ENCODE measurements at regions not wholly inside any gene's neighbourhood (a gene's known extent, or its start where the extent isn't known, plus 50 kb on each side); places are given as distances from the start of the nearest gene placed in this dataset.

DNA sequence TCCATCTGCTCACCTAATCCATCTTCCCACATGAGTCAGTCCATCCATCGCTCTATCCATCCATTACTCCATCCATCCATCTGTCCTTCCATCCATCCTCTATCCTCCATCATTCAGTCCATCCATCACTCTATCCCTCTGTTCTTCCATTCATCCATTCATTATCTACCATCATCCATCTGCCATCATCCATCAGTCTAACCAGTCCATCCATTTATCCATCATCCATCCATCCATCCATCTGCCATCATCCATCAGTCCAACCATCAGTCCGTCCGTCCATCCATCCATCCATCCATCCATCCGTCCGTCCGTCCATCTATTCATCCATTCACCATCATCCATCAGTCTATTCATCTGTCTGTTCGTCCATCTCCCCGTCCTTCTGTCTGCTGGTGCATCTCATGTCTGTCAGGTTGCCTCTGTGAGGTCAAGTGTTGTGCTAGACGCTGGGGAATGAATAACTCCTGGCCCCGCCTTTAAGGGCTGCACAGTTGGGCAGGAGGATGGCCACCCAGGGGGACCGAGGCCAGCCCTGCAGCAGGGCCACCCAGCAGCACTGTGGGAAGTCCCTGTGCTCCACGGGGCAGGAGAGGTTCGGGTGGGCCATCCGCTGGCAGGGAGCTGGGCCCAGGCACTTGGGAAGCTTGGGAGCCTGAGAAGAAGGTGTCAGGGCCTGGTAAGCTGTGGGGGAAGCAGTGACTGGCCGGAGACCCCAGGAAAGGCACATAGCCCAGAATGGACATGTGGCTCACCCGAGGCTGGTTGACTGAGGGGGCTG, 137.1 kb downstream of the CTTN start:
- H3K27ac ChIP-seq (ENCODE audit: low read length), result no peak overlapping the region
- intact Hi-C loops (cut with micrococcal nuclease), result no loop called here
- Mint-ChIP-seq H3K9me3 (no peaks in the 10 kb centered on the region), H3K4me3 (no peak overlapping the region), H3K27me3 (ENCODE audit: low read depth in 2 of 2) (peaks cover 0 to 7% of the 10 kb centered on the region in 2 donors), H3K36me3 (no peaks in the 10 kb centered on the region), H3K4me1 (no peaks in the 10 kb centered on the region), H3K27ac (no peak overlapping the region)
- H3K4me1 ChIP-seq (ENCODE audit: control insufficient read depth, insufficient read depth, low read length), result no peaks in the 10 kb centered on the region
- no peaks in the 10 kb centered on the region for H3K36me3 ChIP-seq (ENCODE audit: control insufficient read depth, insufficient read depth, low read length)
- H3K4me3 ChIP-seq (ENCODE audit: low read length), result no peak overlapping the region
- no peaks in the 10 kb centered on the region for H3K27me3 ChIP-seq (ENCODE audit: control insufficient read depth, insufficient read depth, low read length)
- 86% methylated on average over 16 of the region's 16 CpGs for WGBS (ENCODE audit: insufficient coverage)
- H3K9me3 ChIP-seq (ENCODE audit: control insufficient read depth, insufficient read depth, low read length), result no peaks in the 10 kb centered on the region
- ATAC-seq, result no peak
- no peak for DNase-seq
- TF ChIP-seq, protein P1, sequence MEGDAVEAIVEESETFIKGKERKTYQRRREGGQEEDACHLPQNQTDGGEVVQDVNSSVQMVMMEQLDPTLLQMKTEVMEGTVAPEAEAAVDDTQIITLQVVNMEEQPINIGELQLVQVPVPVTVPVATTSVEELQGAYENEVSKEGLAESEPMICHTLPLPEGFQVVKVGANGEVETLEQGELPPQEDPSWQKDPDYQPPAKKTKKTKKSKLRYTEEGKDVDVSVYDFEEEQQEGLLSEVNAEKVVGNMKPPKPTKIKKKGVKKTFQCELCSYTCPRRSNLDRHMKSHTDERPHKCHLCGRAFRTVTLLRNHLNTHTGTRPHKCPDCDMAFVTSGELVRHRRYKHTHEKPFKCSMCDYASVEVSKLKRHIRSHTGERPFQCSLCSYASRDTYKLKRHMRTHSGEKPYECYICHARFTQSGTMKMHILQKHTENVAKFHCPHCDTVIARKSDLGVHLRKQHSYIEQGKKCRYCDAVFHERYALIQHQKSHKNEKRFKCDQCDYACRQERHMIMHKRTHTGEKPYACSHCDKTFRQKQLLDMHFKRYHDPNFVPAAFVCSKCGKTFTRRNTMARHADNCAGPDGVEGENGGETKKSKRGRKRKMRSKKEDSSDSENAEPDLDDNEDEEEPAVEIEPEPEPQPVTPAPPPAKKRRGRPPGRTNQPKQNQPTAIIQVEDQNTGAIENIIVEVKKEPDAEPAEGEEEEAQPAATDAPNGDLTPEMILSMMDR (IDR thresholded peaks at IDR 0.05), result no peak

DNA sequence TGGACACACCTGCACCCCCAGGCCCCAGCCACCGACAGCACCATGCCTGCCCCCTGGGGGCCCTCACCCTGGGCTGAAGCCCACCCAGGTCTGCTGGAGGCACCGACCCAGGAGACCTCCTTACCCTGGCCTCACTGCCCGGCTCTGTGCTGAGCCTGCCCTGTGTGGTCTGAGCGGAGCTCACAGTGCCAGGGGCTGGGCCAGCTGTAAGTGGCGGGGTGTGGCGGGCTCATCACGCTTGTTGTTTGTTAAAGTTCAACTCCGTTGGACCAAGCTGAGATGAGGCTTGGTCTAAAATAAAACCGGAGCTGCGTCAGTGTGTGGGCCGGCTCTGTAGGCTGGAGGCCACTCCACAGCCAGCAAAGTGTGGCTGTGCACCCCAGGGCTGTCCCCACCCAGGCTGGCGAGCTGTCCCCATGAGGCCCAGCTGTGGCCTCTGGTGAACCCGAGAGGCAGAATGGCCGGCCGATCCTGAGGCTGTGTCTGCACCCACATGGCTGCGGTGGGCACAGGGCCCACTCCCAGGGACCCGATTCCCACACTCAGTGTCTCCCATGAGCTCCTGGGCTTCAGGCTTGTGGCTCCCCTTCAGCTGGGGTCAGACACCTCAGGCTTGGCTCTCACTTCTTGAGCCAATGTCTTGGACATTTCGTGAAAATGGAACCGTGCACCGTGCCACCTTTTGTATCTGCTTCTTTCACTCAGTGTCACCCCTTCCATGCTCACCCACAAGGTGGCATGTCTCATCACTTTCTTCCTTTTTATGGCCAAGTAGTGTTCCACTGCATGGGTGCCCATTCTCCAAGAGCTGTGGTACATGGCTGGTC, 137.9 kb downstream of the CTTN start:
- Histone ChIP-seq H3K4me1 (ENCODE audit: control insufficient read depth, insufficient read depth, low read length) (no peaks in the 10 kb centered on the region), H3K9me3 (ENCODE audit: control insufficient read depth, insufficient read depth, low read length) (no peaks in the 10 kb centered on the region), H3K27ac (ENCODE audit: low read length) (no peak overlapping the region), H3K36me3 (ENCODE audit: control insufficient read depth, insufficient read depth, low read length) (no peaks in the 10 kb centered on the region), H3K27me3 (ENCODE audit: control insufficient read depth, insufficient read depth, low read length) (no peaks in the 10 kb centered on the region), H3K4me3 (ENCODE audit: low read length) (no peak overlapping the region)
- ATAC-seq, result no peak
- intact Hi-C loops (cut with micrococcal nuclease), result no loop called here
- Mint-ChIP-seq H3K9me3 (no peaks in the 10 kb centered on the region), H3K36me3 (no peaks in the 10 kb centered on the region), H3K4me1 (no peaks in the 10 kb centered on the region), H3K27ac (no peak overlapping the region), H3K4me3 (no peak overlapping the region), H3K27me3 (ENCODE audit: low read depth in 2 of 2) (peaks cover 0 to 7% of the 10 kb centered on the region in 2 donors)
- TF ChIP-seq, protein P1 (IDR thresholded peaks at IDR 0.05), result no peak
- no peak for DNase-seq
- 94% methylated on average over 20 of the region's 20 CpGs for WGBS (ENCODE audit: insufficient coverage)

DNA sequence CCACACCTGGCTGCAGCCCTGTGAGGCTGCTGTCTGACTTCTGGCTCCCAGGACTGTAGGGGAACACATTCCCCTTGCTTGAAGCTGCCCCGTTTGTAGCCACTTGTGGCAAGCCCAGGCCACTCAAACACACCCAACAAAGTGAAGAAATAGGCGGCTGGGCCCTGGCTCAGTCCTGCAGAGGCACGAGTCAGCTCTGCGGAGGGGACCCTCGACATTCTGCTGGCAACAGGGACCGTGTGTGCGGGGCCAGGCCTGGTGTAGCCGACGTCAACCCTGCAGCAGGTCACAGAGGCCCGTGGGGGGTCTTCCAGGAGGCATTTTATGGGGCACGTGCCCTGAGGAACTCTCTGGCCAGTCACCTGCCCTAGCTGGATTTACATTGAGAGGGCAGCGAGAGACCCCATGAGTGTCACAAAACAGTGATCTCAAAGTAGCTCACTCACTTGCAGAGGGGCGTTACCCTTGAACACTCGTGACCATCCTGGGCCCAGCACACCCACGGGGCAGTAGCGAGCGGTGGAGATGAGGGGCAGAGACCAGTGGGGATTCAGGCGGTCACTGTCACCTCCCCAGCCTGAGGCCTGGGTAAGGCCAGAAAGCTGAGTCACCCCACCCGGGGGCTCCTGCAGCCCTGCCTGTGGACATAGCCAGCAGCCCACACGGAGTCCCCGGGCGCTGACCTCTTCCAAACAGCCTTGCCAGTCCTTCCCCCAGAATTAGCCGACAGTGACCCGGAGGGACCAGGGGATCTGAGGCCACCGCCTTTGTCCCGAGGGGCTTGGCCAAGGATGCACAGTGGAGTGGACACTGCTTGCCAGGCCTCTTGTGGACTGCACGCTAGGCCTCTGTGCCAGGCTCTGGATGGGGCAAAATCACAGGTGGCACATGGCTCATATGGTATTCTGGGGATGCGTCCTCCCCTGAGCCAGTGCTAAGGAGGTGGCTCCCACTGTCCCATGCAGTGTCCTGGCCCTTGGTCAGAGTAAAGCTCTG, 139.5 kb downstream of the CTTN start:
- intact Hi-C loops (cut with micrococcal nuclease), result no loop called here

More for the DNA sequence above, 139.5 kb downstream of the CTTN start:
- Histone ChIP-seq H3K36me3 (ENCODE audit: control insufficient read depth, insufficient read depth, low read length) (no peaks in the 10 kb centered on the region), H3K4me3 (ENCODE audit: low read length) (no peak overlapping the region), H3K9me3 (ENCODE audit: control insufficient read depth, insufficient read depth, low read length) (peaks cover 3% of the 10 kb centered on the region), H3K4me1 (ENCODE audit: control insufficient read depth, insufficient read depth, low read length) (no peaks in the 10 kb centered on the region), H3K27ac (ENCODE audit: low read length) (no peak overlapping the region), H3K27me3 (ENCODE audit: control insufficient read depth, insufficient read depth, low read length) (no peaks in the 10 kb centered on the region)
- ATAC-seq, result no peak
- Mint-ChIP-seq H3K27me3 (ENCODE audit: low read depth in 2 of 2) (peaks cover 0 to 7% of the 10 kb centered on the region in 2 donors), H3K9me3 (no peaks in the 10 kb centered on the region), H3K36me3 (no peaks in the 10 kb centered on the region), H3K4me3 (no peak overlapping the region), H3K27ac (no peak overlapping the region), H3K4me1 (no peaks in the 10 kb centered on the region)
- TF ChIP-seq, protein P1 (IDR thresholded peaks at IDR 0.05), result no peak
- 87% methylated on average over 28 of the region's 28 CpGs for WGBS (ENCODE audit: insufficient coverage)
- no peak for DNase-seq
